Pons (tissue), 1 donor: ENCODE measurements at regions not wholly inside any gene's neighbourhood (a gene's known extent, or its start where the extent isn't known, plus 50 kb on each side); places are given as distances from the start of the nearest gene placed in this dataset.
"Not testable (repeated sequence)": the region's sequence is repeated elsewhere in the genome, so short reads cannot be mapped to it uniquely, and the experiment has no call there.

Experiments used
- DNase-seq: peaks from one replicate; pipeline ENCODE4 v3.0.0-alpha.2; 2016; ENCODE audit warnings: low spot score

GRCh38 chr2:224650815-224651439, 65.2 kb downstream of the CCDC195 start:
- peak; percentile 80 for DNase-seq

GRCh38 chr2:224647684-224648083, 62.5 kb upstream of the CUL3 start:
- not testable (repeated sequence) for DNase-seq

GRCh38 chr2:224646242-224646846, 61.2 kb upstream of the CUL3 start:
- DNase-seq: no peak

- no peak for DNase-seq
Measured at GRCh38 chr2:224645722-224646121, 60.6 kb upstream of the CUL3 start.

- DNase-seq: no peak
Measured at GRCh38 chr2:224640679-224641078, 55.5 kb upstream of the CUL3 start.

GRCh38 chr2:224638301-224638823, 53.2 kb upstream of the CUL3 start:
- DNase-seq: no peak
